Activated CD4-positive, alpha-beta T cell treated with anti-CD3 and anti-CD28 coated beads for 24 hours (primary cell): ENCODE measurements at regions not wholly inside any gene's neighbourhood (a gene's known extent, or its start where the extent isn't known, plus 50 kb on each side); places are given as distances from the start of the nearest gene placed in this dataset.
"Not testable (repeated sequence)": the region's sequence is repeated elsewhere in the genome, so short reads cannot be mapped to it uniquely, and the experiment has no call there.

Experiments
- DNase-seq, 2 donors: peaks; one replicate each; pipeline ENCODE4 v3.0.0-alpha.2; 2020; ENCODE audit warnings: low read depth in 2 of 2

DNA sequence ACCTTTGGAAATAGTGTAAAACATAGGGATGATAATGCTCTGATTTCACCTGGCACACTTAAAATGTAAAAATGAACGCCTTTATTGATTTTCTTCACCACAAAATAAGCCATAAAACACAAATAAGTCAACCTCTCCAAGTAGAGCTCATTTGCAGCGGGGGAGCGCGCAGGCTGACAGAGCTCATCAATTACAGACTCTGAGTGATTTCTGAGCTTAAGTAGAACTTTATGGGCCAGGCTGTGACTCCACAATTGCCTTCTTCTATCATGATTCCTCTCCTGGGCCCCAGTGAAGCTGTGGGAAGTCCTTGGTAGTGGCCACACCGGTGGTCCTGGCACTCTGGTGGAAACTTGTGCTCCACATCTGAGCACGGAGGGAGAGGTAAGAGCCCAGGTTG lies 789.0 kb upstream of the RAB6C start:
- DNase-seq, result no peak

DNA sequence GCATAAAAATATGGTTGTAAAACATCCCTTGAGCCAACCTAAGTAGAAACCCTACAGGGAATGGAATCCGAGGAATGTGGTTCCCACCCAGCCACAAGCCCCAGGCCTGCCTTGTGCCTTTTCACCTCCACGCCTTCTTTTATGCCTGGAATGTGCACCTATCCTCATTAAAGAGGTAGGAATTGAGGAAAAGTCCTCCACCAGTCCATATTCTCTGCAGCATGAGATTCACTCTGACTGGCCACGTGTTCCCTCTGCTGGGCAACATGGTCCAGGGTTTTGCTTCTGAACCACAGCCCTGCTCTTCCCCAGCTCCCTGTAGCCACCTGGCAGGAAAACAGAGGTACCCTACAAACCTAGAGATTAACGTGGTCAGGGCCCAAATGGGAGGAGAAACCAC lies 787.9 kb upstream of the RAB6C start:
- no peak for DNase-seq

DNA sequence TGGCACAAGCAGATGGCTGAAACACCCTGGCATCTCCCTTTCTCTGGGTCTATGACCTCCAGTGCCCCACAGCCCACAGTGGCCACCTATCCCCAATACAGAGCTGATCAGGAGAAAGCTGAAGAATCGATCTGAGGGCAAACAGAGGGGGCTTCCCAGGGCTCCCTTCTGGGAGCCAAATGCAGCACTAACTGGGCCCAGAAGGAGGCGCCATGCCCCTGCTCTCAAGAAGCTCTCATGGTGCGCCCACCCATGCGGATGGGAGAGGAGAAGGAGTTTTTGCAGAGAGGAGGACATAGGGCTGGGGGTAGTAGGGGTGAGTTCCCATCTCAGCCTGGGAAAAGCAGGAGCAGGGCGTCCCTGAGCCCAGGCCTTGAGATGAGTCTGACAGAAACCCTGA lies 787.3 kb upstream of the RAB6C start:
- no peak for DNase-seq

DNA sequence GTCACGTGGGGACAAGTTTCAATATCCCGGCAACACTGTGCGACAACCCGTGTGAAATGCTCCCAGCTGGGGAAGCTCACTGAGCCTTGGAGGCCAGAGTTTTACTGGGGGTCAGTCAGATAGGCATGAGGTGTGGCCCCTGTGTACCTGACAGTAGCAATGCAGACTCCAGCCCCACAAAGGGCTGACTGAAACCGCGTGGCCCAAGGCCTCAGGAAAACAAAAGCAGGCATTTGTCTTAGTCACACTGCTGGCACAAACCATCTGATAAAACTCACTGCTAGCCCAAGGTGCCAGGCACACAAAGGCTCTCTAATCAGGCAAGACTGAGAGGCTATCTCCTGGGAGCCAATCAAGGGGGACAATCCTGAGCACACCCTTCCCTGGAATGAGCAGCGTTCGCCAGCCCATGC lies 786.6 kb upstream of the RAB6C start:
- DNase-seq, result no peak

DNA sequence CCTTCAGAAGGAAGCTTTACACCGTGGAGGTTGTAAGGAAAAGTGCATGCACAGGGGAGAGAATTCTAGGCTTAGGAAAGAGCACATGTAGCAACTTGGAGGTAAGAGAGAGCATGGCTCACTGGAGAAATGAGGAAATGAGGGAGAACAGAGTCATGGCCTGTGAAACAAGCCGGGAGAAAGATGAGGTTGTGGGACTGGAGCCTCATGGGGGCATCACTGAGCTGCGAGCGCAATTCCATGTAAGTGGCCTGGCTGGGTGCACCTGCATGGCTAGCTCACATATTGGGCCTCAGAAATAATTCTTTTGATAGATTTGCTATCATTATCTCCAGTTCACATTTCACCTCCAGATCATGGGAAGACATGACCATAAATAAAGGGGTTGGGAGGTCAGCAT lies 785.5 kb upstream of the RAB6C start:
- DNase-seq, result no peak

DNA sequence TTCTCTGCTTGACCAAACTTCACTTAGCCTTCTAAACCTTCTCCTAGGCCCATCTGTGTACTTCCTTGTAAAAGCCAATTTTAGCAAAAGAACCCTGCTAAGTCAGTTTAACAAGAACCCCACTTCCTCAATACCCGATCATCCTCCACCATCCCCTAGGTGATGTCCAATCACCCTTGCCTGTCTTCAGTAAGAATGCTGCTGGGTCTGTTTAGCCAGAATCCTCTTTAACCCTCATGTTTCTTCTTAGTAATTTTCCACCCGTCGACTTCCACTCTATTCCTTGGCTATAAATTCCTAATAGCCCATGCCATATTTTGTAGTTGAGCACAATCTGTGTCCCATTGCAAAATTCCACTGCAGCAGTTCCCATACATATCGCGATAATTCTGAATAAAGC lies 780.0 kb upstream of the RAB6C start:
- DNase-seq, result no peak

DNA sequence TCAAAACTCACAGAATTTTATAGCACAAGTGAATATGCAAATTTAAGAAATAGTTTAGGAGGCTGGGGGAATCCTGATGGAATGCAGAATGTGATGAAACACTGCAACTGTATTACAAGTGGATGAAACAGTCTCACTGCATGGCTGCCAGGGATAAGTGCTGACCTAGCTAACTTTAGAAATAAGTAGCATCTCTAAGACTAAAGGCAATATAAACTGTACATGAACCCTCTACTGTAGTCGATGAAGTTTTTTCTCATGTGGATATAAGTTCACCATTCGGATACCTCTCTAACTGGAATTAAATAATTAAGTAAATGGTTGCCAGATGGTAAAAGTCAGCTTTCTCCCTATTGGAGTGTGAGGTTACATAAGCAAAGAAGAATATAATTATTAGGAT lies 777.8 kb upstream of the RAB6C start:
- no peak for DNase-seq

DNA sequence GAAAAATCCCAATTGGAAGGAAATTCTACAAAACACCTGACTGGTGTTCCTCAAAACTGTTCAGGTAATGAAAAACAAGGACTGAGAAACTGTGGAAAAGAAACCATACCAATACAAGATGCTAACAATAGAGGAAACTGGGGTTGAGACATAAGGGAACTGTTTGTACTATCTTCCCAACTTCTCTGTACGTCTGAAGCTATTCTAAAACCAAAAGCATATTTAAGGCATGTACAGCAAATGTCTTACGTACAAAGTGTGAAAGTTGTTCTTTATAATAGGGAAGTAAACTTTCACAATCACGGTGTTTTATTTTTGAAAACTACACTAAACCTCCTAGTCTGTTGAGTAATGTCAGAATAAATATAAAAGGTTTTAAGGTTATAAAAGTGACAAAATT lies 776.1 kb upstream of the RAB6C start:
- no peak for DNase-seq

DNA sequence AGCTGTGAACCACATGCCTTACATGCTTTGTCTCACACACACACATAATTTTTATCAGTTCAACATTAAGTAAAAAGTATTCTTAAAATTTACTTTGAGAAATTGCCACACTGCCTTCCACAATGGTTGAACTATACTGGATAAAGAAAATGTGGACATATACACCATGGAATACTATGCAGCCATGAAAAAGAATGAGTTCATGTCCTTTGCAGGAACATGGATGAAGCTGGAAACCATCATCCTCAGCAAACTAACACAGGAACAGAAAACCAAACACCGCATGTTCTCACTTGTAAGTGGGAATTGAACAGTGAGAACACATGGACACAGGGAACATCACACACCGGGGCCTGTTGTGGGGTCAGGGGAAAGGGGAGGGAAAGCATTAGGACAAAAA lies 774.9 kb upstream of the RAB6C start:
- DNase-seq, result not testable (repeated sequence)

DNA sequence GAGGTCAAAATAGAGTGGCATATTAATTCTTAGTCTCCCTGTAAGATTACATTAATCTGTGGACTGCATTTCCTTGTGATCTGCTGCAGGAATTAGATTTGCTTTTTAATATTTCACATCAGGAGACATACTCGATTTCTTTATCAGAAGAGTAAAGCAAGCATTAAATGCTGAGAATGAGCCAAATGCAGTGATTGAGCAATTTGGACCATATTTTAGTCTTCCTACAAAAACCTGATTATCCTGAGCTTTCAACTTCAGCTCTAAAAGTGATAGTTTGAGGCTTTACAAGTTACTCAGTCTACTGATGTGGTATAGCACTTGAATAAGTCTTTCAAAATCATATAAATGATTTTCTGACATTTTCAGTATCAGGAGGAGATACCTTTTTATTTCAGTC lies 774.3 kb upstream of the RAB6C start:
- DNase-seq, result no peak

DNA sequence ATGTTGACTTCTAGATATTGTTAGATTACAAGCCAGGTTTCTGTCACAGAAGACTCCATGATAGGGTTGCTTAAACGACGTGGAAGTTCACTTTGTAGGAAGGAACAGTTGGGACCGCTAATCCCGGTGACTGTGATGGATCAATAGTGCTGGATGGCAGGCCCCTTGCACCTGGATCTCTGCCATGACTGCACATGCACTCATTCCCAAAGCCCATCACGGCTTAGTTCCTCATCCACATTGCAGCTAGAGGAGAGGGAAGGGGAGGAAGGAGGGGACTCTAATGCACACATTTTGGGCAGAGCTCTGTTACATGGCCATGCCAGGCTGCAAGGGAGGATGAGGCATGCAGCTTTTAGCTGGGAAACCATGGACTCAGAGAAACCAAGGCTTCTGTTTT lies 773.7 kb upstream of the RAB6C start:
- DNase-seq, result no peak

DNA sequence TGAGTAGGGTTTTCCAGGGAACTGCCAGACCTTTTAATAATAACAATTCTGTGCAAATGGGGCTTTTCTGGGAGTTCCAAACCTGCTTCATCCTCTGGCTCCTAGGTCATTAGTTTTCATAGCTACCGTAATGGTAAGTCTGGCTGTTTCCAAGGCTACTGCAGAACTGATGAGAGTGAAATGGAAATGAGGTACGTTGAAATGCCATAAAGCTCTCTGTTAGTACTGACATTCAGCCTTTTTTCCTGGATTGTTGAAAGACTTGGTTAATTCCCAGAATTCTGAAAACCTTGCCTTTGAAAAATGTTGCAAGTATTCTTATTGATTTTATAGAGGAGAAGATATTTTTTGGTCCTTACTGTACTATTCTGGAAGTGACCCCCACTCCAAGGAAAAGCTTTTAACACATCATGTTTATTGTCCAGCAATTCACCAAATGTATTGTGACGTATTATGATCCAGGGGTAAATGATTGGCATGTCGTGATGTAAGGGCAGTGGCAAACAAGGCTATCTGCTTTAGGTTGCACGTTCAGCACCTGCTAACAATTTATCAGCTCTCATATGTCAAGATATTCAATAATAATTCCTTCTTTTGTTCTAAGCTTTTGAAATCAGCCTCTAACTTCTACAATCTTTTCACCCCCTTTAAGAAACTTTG lies 767.0 kb upstream of the RAB6C start:
- DNase-seq, result no peak

DNA sequence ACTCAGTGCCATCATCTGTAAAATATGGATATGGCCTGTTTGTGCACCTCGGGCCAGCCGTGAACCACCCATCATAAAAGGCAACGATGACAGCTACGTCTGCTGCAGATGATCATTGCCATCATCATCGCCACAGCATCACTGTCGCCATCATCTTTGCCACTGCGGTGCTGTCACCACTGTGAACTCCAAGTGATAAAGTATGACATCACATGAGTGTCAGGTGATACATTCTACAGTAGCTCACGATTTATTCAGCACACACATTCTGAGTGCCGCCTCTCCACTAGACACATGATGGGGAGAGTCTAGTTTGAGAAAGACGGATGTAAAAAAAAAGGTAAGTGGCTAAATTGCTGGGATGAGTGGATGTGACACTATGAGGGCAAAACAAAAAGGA lies 755.4 kb upstream of the RAB6C start:
- DNase-seq, result no peak

DNA sequence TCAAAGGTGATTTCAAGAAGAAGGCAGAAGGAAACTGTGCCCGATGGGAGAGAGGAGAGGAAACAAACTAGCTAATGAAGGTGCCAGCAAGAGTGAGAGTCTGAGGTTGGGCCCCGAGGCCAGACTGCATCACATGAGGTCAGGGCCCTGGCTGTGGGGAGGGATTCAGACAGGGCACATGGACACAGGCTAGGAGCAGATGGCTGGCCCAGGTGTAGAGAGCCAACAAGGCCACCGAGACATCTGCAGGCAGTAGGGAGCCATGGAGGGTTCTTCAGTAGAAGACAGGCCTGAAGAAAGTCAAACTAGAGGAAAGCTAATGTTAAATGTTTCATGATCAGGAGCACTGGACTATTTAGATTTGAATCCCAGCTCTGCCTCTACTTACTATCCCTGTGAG lies 755.0 kb upstream of the RAB6C start:
- DNase-seq, result no peak

DNA sequence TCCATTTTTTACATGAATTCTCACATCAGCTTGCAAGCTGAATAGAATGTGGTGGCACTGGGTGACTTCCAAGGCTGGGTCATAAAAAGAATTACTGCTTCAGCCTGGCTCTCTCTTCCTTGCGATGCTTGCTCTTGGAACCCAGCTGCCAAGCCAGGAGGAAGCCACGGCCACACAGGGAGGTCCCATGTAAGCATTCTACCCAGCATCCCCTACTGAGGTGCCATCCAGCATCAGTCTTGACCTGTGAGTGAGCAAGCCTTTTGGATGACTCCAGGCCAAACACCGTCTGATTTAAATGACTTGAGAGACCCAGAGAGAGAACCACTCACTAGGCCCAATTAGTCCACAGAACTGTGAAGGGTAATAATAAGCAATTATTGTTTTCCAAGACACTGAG lies 750.3 kb upstream of the RAB6C start:
- no peak for DNase-seq

DNA sequence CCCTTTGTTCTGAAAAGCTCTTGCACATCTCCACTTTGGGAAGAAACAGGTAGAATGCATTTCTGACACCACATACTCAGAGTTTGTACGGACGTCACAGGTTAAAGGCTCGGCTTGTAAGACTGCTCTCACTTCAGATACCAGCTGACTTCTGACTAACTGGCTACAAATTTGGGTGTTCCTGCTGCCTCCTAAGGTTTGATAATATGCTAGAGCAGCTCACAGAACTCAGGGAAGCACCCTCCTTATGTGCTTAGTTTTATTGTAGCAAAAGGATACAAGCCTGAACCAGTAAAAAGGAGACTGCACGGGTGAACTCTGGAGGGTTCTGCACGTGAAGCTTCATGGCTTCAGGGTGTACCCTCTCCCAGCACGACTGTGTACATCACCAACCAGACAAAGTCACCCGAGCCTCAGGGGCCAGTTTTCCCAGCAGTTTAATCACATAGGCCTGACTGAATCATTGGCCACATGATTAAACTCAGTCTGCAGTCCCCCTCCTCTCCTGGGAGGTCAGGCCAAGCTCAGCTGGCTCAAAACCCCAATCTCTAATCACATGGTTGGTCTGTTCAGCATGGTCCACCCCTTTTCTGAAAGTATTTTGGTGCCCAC lies 749.5 kb upstream of the RAB6C start:
- no peak for DNase-seq

DNA sequence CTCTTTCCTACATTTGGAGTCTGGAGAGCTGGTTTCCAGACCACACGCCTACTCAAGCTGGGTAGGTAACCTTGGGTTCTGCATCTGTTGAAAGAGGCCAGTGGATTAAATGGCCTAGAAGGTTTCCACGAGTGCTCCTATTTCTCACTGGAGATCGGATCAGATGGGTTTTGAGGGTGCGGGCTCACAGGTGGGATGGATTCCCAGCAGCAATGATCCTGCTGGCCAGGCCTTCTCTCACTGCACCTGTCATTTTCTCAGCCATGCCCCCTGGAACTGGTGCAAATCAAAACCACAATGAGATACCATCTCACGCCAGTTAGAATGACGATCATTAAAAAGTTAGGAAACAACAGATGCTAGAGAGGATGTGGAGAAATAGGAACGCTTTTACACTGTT lies 747.5 kb upstream of the RAB6C start:
- DNase-seq, result no peak

DNA sequence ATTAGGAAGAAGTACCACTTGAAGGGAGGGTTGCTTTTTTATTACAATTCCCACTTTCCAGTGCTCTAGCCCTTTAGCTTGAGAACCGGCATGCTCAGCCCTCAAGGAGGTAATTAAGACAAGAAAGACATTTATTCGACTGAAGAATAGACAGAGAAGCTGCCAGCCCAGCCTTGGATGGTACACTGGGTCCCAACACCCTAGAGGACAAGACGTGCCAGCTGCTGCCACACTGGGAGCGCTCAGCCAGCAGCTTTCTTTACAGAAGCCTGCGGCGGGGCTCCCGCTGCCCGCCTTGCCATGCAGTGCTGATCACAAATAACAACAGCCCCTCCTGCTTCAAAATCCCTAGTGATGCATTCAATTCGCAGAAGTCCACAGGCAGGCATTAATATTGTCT lies 746.3 kb upstream of the RAB6C start:
- no peak for DNase-seq

DNA sequence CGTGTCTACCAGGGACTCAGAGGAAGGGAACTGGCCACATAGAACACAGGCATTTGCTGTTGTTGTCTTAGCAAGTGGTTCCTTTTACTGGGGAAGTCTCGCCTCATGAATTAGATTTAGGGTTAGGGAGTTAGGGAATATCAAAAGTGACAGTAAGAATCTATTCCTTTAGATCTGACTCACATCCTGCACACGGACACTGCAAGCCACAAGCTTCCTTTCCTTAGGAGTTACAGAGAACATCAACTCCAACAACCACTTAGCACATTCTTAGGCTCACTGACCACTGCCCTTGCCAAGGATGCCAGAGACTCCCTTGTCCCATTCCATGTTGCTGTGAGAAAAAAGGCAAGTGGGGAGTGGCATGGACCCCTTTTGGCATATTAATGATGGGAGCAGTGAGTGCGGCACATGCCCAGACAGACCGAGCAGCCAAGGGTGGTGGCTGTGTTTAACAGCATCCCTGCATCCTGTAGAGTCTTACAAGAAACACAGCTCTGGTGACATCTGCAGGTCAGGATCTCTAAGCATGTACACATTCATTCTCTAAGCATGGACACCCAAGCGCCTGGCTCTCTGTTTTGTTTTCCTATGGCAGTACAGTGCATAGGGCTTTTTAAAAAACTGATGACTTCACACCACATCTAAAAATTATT lies 745.6 kb upstream of the RAB6C start:
- DNase-seq, result no peak

DNA sequence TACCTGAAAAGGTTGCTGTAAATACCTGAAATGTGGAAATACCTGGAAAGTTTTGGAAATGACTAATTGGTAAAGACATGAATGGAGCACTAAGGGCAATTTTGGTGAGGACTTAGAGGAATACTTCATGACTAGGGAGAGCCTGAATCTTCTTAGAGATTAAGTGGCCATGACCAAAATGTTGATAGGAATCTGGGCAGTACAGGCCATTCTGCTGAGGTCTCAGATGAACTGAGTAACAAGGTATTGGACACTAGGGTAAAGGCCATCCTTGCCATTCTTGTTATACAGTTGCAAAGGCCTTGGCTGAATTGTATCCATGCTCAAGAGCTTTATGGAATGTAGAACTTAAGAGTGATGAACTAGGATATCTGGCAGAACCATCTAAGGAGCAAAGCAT lies 742.9 kb upstream of the RAB6C start:
- DNase-seq, result no peak

DNA sequence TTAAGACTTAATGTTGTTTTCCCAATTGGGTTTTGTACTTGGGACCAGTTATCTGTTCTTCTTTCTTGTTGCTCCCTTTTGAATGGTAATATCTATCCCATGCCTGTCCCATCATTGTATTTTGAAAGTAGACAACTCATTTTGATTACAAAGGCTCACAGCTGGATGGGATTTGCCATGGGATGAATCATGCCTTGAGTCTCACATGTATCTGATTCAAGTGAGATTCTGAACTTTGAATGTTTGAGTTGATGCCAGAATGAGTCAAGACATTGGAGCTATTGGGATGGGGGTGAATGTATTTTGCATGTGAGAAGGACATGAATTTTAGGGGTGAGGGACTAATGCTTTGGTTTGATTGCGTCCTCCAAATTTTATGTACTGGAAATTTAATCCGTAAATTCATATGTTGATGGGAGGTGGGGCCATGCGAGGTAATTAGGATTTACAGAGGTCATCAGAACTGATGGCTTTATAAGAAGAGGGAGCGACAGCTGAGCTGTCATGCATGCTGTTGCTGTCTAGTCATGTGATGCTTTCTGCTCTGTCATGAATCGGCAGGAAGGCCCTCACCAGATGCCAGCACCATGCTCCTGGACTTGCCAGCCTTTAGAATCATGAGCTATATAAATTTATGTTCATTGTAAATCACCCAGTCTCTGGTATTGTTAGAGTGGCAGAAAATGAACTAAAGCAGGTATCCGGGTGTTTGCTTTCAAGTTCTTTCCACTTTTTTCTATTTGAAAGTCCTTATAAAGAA lies 741.3 kb upstream of the RAB6C start:
- no peak for DNase-seq

DNA sequence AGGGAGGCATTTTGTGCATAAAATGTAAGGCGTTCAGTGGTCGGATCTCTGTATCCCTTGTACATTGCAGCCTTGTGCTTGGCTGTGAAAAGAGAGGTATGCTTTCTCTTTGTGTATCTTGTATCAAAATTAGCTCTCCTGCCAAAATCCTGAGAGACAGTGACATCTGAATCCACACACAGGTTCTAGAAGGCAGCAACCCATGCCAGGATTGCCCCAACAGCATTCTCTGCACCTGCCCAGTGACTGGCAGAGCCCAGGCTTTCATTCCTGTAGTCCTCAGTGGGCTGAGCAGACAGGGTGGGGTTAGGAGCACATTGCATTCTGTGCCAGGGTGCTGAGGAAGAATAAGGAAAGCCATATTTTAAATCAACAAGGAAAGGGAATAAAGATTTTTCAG lies 740.3 kb upstream of the RAB6C start:
- DNase-seq, result no peak

DNA sequence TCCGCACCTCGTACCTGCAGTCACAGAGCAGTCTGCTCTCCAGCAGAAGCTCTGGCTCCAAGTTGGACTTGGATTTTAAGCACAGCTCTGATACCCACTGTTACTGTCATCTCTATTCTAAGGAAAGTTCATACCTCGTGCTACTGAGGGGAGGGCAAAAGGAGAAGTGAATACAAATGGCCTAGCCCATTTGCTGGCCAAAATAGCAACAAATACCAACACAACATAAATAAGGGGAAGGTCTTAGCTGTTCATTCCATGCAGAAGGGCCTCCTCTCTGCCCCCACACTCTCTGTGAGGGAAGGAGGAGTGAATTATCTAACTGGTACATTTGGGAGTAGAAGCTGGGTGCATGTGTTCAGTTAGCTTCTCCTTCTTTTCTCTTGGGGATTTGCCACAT lies 739.4 kb upstream of the RAB6C start:
- DNase-seq, result no peak
